ENCODE measurements at regions not wholly inside any gene's neighbourhood (a gene's known extent, or its start where the extent isn't known, plus 50 kb on each side); places are given as distances from the start of the nearest gene placed in this dataset.

DNA sequence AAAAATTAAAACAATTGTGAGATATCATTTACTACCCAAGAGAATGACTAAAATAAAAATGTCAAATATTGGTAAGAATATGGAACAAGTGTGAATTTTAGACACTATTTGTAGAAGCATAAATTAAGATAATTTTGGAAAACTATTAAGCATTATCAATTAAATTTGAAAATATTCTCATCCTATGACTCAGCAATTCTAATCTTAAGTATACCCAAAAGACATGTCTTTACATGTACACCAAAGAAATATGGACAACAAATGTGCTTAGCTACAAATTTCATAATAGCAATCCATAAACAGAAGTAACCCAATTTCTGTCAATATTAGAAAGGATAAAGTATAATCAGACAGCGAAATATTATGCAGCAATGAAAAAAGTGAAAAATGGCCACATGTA lies 1032.2 kb upstream of the SEMA6D start:
- no peak for DNase-seq
- H3K4me1 ChIP-seq, result no peaks in the 10 kb centered on the region
- H3K9me3 ChIP-seq, result no peaks in the 10 kb centered on the region
- no peak overlapping the region for H3K4me3 ChIP-seq
- no peak overlapping the region for H3K27ac ChIP-seq
- TF ChIP-seq POLR2A (IDR thresholded peaks at IDR 0.05), result no peak
- no peak for TF ChIP-seq CTCF (IDR thresholded peaks at IDR 0.05)
- H3K27me3 ChIP-seq, result no peaks in the 10 kb centered on the region
- H3K36me3 ChIP-seq, result no peaks in the 10 kb centered on the region
- intact Hi-C loops (cut with DNase I; ENCODE audit: low total_unique reads), result no loop called here

- H3K4me3 ChIP-seq, result no peak overlapping the region
- intact Hi-C loops (cut with DNase I; ENCODE audit: low total_unique reads), result no loop called here
- H3K9me3 ChIP-seq, result no peaks in the 10 kb centered on the region
- H3K27me3 ChIP-seq, result no peaks in the 10 kb centered on the region
- no peak for TF ChIP-seq CTCF (IDR thresholded peaks at IDR 0.05)
- no peak for TF ChIP-seq POLR2A (IDR thresholded peaks at IDR 0.05)
- H3K27ac ChIP-seq, result no peak overlapping the region
- DNase-seq, result no peak
- no peaks in the 10 kb centered on the region for H3K4me1 ChIP-seq
- no peaks in the 10 kb centered on the region for H3K36me3 ChIP-seq
Observed at GRCh38 chr15:46685681-46686080, 1031.6 kb upstream of the SEMA6D start.

DNA sequence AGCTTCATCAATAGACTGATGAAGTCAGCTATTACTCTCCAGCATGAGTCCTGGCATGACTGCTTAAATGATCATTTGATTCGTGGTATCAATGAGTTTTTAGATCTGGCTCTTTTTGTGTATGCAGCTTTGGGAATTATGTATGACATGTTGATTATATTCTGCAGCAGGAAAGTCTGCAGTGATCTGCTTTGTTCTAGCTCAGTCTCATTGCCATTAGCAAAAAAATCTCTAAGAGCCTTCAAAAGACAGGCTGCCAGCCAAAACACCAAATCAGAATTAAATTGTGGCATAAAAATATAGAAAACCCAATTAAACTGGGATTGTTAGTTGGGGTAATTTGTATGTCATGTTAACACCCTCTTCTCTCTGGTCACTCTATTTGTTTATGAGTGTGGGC lies 1021.0 kb upstream of the SEMA6D start:
- Histone ChIP-seq H3K27ac (no peak overlapping the region), H3K9me3 (no peaks in the 10 kb centered on the region), H3K36me3 (no peaks in the 10 kb centered on the region), H3K4me1 (no peaks in the 10 kb centered on the region), H3K4me3 (no peak overlapping the region), H3K27me3 (no peaks in the 10 kb centered on the region)
- intact Hi-C loops (cut with DNase I; ENCODE audit: low total_unique reads), result no loop called here
- TF ChIP-seq CTCF (IDR thresholded peaks at IDR 0.05) (no peak), POLR2A (IDR thresholded peaks at IDR 0.05) (no peak)
- no peak for DNase-seq

DNA sequence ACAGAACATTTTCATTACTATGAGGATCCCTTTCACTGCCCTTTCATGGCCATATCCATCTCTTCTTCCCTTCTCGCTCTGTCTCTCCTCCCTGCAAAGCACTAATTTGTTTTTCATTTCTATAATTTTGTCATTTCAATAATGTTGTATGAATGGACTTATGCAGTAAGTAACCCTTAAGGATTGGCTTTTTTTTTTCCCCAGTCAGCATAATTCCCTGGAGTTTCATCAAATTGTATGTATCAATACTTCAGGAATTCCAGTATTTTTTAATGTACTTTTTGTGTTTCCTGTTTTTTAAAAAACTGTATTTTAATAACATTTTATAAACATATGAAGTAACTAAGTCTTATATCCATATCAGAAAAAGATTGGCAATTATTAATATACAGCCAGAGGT lies 1016.0 kb upstream of the SEMA6D start:
- TF ChIP-seq CTCF (IDR thresholded peaks at IDR 0.05) (no peak), POLR2A (IDR thresholded peaks at IDR 0.05) (no peak)
- no peaks in the 10 kb centered on the region for H3K36me3 ChIP-seq
- no peaks in the 10 kb centered on the region for H3K4me1 ChIP-seq
- H3K4me3 ChIP-seq, result no peak overlapping the region
- DNase-seq, result no peak
- H3K27ac ChIP-seq, result no peak overlapping the region
- H3K27me3 ChIP-seq, result no peaks in the 10 kb centered on the region
- intact Hi-C loops (cut with DNase I; ENCODE audit: low total_unique reads), result no loop called here
- H3K9me3 ChIP-seq, result no peaks in the 10 kb centered on the region

- no peaks in the 10 kb centered on the region for H3K27me3 ChIP-seq
- intact Hi-C loops (cut with DNase I; ENCODE audit: low total_unique reads), result no loop called here
- TF ChIP-seq POLR2A (IDR thresholded peaks at IDR 0.05) (no peak), CTCF (IDR thresholded peaks at IDR 0.05) (no peak)
Observed at GRCh38 chr15:46701896-46702295, 1015.4 kb upstream of the SEMA6D start.

More at GRCh38 chr15:46701896-46702295, 1015.4 kb upstream of the SEMA6D start:
- Histone ChIP-seq H3K9me3 (no peaks in the 10 kb centered on the region), H3K27ac (no peak overlapping the region), H3K4me1 (no peaks in the 10 kb centered on the region), H3K4me3 (no peak overlapping the region), H3K36me3 (no peaks in the 10 kb centered on the region)
- DNase-seq, result no peak

Data from uterus (tissue), 3 donors.